Gastrocnemius medialis (tissue), 4 donors: ENCODE measurements at regions not wholly inside any gene's neighbourhood (a gene's known extent, or its start where the extent isn't known, plus 50 kb on each side); places are given as distances from the start of the nearest gene placed in this dataset.

Experiments used
- CTCF ChIP-seq, 5 experiments: fragments of 450-650 bp in 3 of 5; fragments of 200-600 bp in 2 of 5; sonication (generic) in 2 of 5; IDR thresholded peaks in 4 of 5; conservative IDR thresholded peaks in 1 of 5; 1 replicate in 4 of 5; 2 replicates in 1 of 5; pipeline ENCODE4 v1.5.1; 2016 to 2019; ENCODE audit warnings: antibody characterized with exemption in 5 of 5, mild to moderate bottlenecking in 3 of 5, moderate library complexity in 3 of 5
- POLR2A ChIP-seq, 2 donors: fragments of 450-650 bp; IDR thresholded peaks; one replicate each; pipeline ENCODE4 v1.6.1; 2017; ENCODE audit warnings: antibody characterized with exemption in 2 of 2, mild to moderate bottlenecking in 2 of 2, moderate library complexity in 2 of 2

GRCh38 chr16:80174416-80174815 lies 366.4 kb upstream of the DYNLRB2 start:
- TF ChIP-seq CTCF (IDR thresholded peaks at IDR 0.05 in 4 of 5, conservative IDR thresholded peaks at IDR 0.05 in 1 of 5) (no peak), POLR2A (IDR thresholded peaks at IDR 0.05) (no peak)
